ENCODE measurements at regions not wholly inside any gene's neighbourhood (a gene's known extent, or its start where the extent isn't known, plus 50 kb on each side); places are given as distances from the start of the nearest gene placed in this dataset.
A peak's percentile ranks its signal among the peaks of the same experiment; 100 is the strongest.

DNA sequence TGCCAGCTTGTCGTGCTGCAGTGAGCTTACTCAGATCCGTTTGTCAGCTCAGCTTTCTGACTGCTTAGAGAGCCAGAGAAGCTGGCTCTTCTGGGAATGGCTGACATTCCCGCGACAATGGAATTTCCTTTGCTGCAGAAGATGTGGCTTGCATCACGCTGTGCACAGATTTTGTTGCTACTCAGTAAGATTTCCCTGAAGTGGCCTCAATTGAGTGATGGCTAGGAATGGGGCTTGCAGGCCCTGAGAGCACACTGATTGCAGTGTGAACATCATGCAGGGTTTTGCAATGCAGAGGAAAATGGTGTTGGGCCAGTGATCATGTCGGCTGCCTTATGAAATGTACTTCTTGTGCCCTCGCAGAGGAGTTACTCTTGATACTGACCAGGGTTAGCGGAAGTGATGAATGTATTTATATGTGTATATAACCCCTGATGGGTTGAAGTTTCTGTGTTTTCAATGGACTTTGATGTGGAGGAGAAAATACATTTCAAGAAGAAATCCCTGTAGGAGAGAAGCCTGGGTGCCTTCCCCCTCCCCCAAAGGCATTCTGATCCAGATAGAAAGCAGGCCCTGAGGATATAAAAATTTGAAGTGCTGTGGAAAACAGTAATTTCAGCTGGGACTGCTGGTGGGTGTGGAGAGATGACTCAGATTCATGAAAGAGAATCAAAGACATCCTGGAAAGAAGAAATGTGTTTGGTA is 102.5 kb upstream of the PDZRN3 start:
- DNase-seq, result peak in 1 of 2 donors; percentile 73

GRCh38 chr3:73723596-73723995 is 98.9 kb upstream of the PDZRN3 start:
- Histone ChIP-seq H3K27ac (no peak overlapping the region), H3K4me1 (peaks cover 0 to 31% (median 13%) of the 10 kb centered on the region in 4 donors), H3K9me3 (no peaks in the 10 kb centered on the region), H3K36me3 (no peaks in the 10 kb centered on the region), H3K4me3 (no peak overlapping the region), H3K27me3 (no peaks in the 10 kb centered on the region)
- TF ChIP-seq CTCF (IDR thresholded peaks at IDR 0.05) (no peak), EP300 (IDR thresholded peaks at IDR 0.05) (no peak), POLR2AphosphoS5 (IDR thresholded peaks at IDR 0.05) (no peak), POLR2A (IDR thresholded peaks at IDR 0.05) (no peak)
- no peak for DNase-seq
- 54 to 73% (median 68%) methylated on average over 3 of the region's 3 CpGs for WGBS, 5 donors
- intact Hi-C loops (cut with DNase I; ENCODE audit: low total_unique reads), result no loop called here

More for the DNA sequence above, 102.5 kb upstream of the PDZRN3 start:
- peak overlapping the region in 4 of 5 donors; percentile 50 to 69 (median 52) for H3K27ac ChIP-seq
- no peaks in the 10 kb centered on the region for H3K27me3 ChIP-seq
- peaks cover 0 to 17% (median 5%) of the 10 kb centered on the region in 4 donors for H3K4me1 ChIP-seq
- TF ChIP-seq EP300 (IDR thresholded peaks at IDR 0.05) (peak; percentile 22), POLR2AphosphoS5 (IDR thresholded peaks at IDR 0.05) (peak in 2 of 3 donors; percentile 46 to 82), CTCF (IDR thresholded peaks at IDR 0.05) (no peak)
- H3K9me3 ChIP-seq, result no peaks in the 10 kb centered on the region
- WGBS, 5 donors, result 45 to 53% (median 50%) methylated on average over 7 to 8 of the region's 8 CpGs
- H3K36me3 ChIP-seq, result no peaks in the 10 kb centered on the region
- intact Hi-C loops (cut with DNase I; ENCODE audit: low total_unique reads), result no loop called here
- no peak overlapping the region for H3K4me3 ChIP-seq

DNA sequence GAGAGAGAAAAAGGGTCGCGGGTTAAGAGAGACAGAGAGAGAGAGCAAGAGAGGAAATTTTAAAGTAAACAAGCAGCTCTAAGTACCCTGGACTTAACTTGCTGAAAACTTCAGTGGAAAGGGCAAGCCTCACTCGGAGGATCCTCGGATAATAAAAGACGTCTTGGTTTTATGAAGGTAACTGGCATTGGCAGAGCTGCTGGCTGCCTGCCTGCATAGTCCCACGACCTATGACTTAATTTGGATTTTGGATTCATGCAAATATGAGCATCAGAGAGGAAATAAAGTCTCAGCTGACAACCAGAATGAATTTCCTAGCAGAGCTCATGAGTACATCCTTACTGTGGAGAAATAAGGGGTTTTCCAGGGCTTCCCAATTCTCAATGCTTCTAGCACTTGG is 95.1 kb upstream of the PDZRN3 start:
- 46 to 64% (median 51%) methylated on average over 6 of the region's 6 CpGs for whole genome bisulfite sequencing, 5 donors
- H3K9me3 ChIP-seq, result no peaks in the 10 kb centered on the region
- peaks cover 0 to 20% (median 12%) of the 10 kb centered on the region in 4 donors for H3K4me1 ChIP-seq
- H3K36me3 ChIP-seq, result no peaks in the 10 kb centered on the region
- H3K4me3 ChIP-seq, result peak overlapping the region in 1 of 4 donors; percentile 17
- DNase-seq, result peak in 1 of 2 donors; percentile 57
- H3K27ac ChIP-seq, result peak overlapping the region in 4 of 5 donors; percentile 64 to 80 (median 76)
- intact Hi-C loops (cut with DNase I; ENCODE audit: low total_unique reads), result no loop called here
- H3K27me3 ChIP-seq, result no peaks in the 10 kb centered on the region
- TF ChIP-seq EP300 (IDR thresholded peaks at IDR 0.05) (no peak), CTCF (IDR thresholded peaks at IDR 0.05) (no peak), POLR2AphosphoS5 (IDR thresholded peaks at IDR 0.05) (no peak), POLR2A (IDR thresholded peaks at IDR 0.05) (no peak)

DNA sequence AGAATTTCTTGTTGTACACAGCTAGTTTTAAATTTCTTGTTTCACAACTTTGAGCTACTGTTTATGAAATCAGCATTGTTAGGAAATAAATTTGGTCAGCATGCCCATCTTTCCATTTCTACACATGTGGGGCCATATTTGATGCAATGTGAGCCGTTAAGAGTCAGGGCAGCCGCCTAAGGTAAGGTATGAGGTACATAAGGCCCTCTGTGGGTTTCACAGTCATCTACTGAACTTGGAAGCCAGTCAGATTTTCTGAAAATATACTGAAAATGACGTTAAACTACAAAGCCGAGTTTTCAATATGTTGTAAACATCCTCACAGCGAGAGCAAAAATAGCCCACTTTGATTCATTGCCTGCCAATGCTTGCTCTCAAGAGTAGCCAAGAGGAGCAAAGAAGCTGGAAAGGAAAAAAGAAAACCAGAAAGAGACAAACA is 94.7 kb upstream of the PDZRN3 start:
- intact Hi-C loops (cut with DNase I; ENCODE audit: low total_unique reads), result no loop called here
- Histone ChIP-seq H3K27ac (peak overlapping the region in 4 of 5 donors; percentile 64 to 80 (median 76)), H3K4me3 (peak overlapping the region in 1 of 4 donors; percentile 17), H3K4me1 (peaks cover 0 to 20% (median 12%) of the 10 kb centered on the region in 4 donors), H3K9me3 (no peaks in the 10 kb centered on the region), H3K36me3 (no peaks in the 10 kb centered on the region), H3K27me3 (no peaks in the 10 kb centered on the region)
- DNase-seq, result peak in 1 of 2 donors; percentile 68
- peak in 2 of 3 donors; percentile 23 to 52 for TF ChIP-seq POLR2AphosphoS5 (IDR thresholded peaks at IDR 0.05)
- TF ChIP-seq CTCF (IDR thresholded peaks at IDR 0.05), result no peak
- WGBS, 5 donors, result 37 to 73% (median 64%) methylated on average over 5 of the region's 5 CpGs

Data from stomach (tissue), 8 donors.